Left ventricle myocardium inferior (tissue), 1 donor: ENCODE measurements at regions not wholly inside any gene's neighbourhood (a gene's known extent, or its start where the extent isn't known, plus 50 kb on each side); places are given as distances from the start of the nearest gene placed in this dataset.

Experiments used
- DNase-seq: peaks from one replicate; pipeline ENCODE4 v3.0.0-alpha.2; 2020
- H3K27ac ChIP-seq: fragments of 200-600 bp; replicated peaks from 2 replicates; pipeline ENCODE4 v1.8.0; 2021
- H3K27me3 ChIP-seq: fragments of 200-600 bp; 2 replicates; pipeline ENCODE4 v1.8.0; 2021; ENCODE audit warnings: low read depth
- H3K36me3 ChIP-seq: fragments of 200-600 bp; 2 replicates; pipeline ENCODE4 v1.8.0; 2021
- H3K4me1 ChIP-seq: fragments of 200-600 bp; 2 replicates; pipeline ENCODE4 v1.8.0; 2021
- H3K4me3 ChIP-seq: fragments of 200-600 bp; 2 replicates; pipeline ENCODE4 v1.8.0; 2021; ENCODE audit warnings: mild to moderate bottlenecking, moderate library complexity
- H3K9me3 ChIP-seq: fragments of 200-600 bp; replicated peaks from 2 replicates; pipeline ENCODE4 v1.8.0; 2021
- CTCF ChIP-seq: fragments of 200-600 bp; IDR thresholded peaks from 2 replicates; pipeline ENCODE4 v1.8.0; 2021; ENCODE audit warnings: antibody characterized with exemption, mild to moderate bottlenecking, borderline replicate concordance
- intact Hi-C: fragments of 100-400 bp; cut with micrococcal nuclease; formaldehyde crosslinking; loops from one replicate; pipeline ENCODE4 v1.11.0; 2022
- donor health status: DM: no; HTN: yes; CAD: no; lungs with severe emphysema.

DNA sequence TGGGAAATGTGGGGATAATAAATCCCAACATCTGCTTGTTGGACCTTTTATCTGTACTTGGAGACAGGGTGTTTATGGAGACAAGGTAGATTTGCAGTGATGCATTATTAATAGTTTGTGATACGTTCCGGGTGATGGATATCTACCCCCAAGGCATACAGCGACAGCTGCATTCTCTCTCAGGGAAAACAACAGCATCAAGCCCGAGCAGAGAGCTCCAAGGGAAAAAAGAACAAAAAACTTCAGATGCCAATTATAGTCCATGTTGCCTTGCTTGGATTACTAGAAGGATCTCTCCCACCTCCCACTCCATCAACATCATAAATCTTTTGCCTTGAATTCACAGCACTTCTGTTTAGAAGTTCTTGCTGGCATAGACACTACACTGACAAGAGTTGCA, 187.5 kb upstream of the CDH11 start:
- Histone ChIP-seq H3K9me3 (no peaks in the 10 kb centered on the region), H3K36me3 (no peaks in the 10 kb centered on the region), H3K4me3 (no peak overlapping the region), H3K27ac (no peak overlapping the region), H3K4me1 (peaks cover 26% of the 10 kb centered on the region), H3K27me3 (no peaks in the 10 kb centered on the region)
- no peak for TF ChIP-seq CTCF
- no peak for DNase-seq
- intact Hi-C loops: no loop called here

DNA sequence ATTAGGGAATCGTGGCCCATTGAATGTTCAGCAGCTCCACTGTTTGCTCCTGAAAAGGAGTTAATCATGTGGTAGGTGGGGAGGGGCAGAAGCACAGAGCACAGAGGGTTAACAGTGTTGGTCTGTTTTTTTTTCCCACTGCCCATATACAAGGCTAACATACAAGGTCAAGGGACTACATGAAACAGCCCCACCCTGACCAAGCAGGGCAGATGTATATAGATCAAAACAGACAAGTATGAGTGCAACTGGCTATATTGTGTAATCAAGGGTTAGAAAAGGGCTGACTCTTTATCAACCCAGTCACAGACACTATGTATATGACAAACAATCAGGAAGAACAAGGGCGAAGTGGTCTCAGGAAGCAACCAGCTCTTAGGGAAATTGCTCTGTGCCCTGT, 186.6 kb upstream of the CDH11 start:
- H3K27ac ChIP-seq: no peak overlapping the region
- peaks cover 25% of the 10 kb centered on the region for H3K4me1 ChIP-seq
- no peaks in the 10 kb centered on the region for H3K36me3 ChIP-seq
- DNase-seq: no peak
- no peak for TF ChIP-seq CTCF
- intact Hi-C loops: no loop called here
- no peaks in the 10 kb centered on the region for H3K9me3 ChIP-seq
- H3K4me3 ChIP-seq: no peak overlapping the region
- H3K27me3 ChIP-seq: no peaks in the 10 kb centered on the region

DNA sequence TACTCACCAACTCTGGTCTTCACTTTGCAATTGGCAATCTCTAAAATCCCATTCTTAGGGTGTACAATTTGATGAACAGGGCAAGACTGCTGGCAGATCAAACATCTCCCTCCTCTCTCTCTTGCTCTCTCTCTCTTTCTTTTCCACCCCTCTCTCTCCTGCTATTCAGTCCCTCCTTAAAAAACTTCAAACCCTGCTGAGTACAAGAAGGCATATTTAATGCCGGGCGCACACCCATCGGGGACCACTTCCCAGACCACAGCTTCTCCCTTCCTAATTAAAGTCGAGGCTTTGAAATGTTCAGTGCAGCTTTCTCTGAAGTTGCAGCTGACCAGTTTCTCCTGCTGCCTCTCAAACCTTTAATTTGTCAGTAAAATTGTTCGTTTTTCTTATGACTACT, 185.4 kb upstream of the CDH11 start:
- intact Hi-C loops: no loop called here
- H3K27me3 ChIP-seq: no peaks in the 10 kb centered on the region
- H3K4me1 ChIP-seq: peaks cover 25% of the 10 kb centered on the region
- no peak overlapping the region for H3K27ac ChIP-seq
- H3K36me3 ChIP-seq: no peaks in the 10 kb centered on the region
- H3K9me3 ChIP-seq: no peaks in the 10 kb centered on the region
- no peak for TF ChIP-seq CTCF
- H3K4me3 ChIP-seq: no peak overlapping the region
- no peak for DNase-seq

DNA sequence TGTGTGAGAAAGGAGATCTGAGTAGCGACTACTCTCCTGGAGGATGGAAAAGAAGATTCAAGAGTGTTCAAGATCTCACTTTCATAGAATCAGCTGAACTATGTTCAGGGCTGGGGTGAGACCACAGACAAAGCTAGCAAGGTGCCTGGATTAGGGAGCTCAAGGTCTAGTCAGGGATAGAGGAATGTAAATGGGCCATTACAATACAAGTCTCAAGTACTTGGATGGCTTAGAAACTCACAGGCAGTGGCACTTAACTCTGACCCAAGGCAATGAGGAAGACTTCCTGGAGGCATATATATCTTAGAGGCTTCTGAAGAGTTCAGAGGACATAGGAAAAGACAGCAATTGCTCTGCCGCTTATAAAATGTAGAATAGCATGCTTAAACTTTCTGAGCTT, 184.9 kb upstream of the CDH11 start:
- intact Hi-C loops: no loop called here
- no peak for TF ChIP-seq CTCF
- no peak overlapping the region for H3K27ac ChIP-seq
- H3K36me3 ChIP-seq: no peaks in the 10 kb centered on the region
- no peak overlapping the region for H3K4me3 ChIP-seq
- H3K27me3 ChIP-seq: no peaks in the 10 kb centered on the region
- H3K4me1 ChIP-seq: peaks cover 25% of the 10 kb centered on the region
- no peak for DNase-seq
- no peaks in the 10 kb centered on the region for H3K9me3 ChIP-seq

DNA sequence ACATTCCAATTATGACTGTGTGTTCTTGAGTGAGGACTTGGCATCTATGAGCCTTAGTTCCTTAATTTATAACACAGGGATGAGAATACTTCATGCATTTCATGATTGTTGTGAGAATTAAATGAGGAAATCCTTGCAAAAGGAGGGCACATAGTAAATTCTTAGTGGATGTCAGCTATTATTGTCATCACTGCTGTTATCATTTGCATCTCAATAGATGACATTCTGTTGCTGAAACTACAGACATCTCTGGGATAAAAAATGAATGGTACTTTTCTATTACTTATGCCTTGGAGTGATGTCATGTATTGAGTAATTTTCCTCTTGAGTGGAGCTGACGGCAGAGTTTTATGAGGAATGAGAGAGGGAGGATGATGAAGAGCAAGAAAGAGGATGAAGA, 184.4 kb upstream of the CDH11 start:
- TF ChIP-seq CTCF: no peak
- H3K27me3 ChIP-seq: no peaks in the 10 kb centered on the region
- H3K4me3 ChIP-seq: no peak overlapping the region
- no peaks in the 10 kb centered on the region for H3K36me3 ChIP-seq
- DNase-seq: no peak
- H3K27ac ChIP-seq: no peak overlapping the region
- intact Hi-C loops: no loop called here
- no peaks in the 10 kb centered on the region for H3K9me3 ChIP-seq
- H3K4me1 ChIP-seq: peaks cover 23% of the 10 kb centered on the region

GRCh38 chr16:65305266-65305959, 183.6 kb upstream of the CDH11 start:
- no peak overlapping the region for H3K4me3 ChIP-seq
- no peaks in the 10 kb centered on the region for H3K9me3 ChIP-seq
- intact Hi-C loops: no loop called here
- TF ChIP-seq CTCF: no peak
- no peak overlapping the region for H3K27ac ChIP-seq
- no peaks in the 10 kb centered on the region for H3K27me3 ChIP-seq
- DNase-seq: no peak
- H3K4me1 ChIP-seq: peaks cover 16% of the 10 kb centered on the region
- H3K36me3 ChIP-seq: no peaks in the 10 kb centered on the region
